HEK293T (cell line): ENCODE measurements at regions not wholly inside any gene's neighbourhood (a gene's known extent, or its start where the extent isn't known, plus 50 kb on each side); places are given as distances from the start of the nearest gene placed in this dataset.

Experiments
- CTCF ChIA-PET: fragments of 350-600 bp; formaldehyde crosslinking; extraction: SDS; loops from one replicate; lab custom pipeline; 2021; ENCODE audit warnings: antibody characterized with exemption, inconsistent platforms; lab: Yijun Ruan, JAX
- POLR2A ChIA-PET: fragments of 350-600 bp; formaldehyde crosslinking; extraction: SDS; loops from one replicate; lab custom pipeline; 2020; ENCODE audit warnings: antibody characterized with exemption, inconsistent platforms; lab: Yijun Ruan, JAX
- DNase-seq: peaks from one replicate; pipeline ENCODE4 v3.0.0; 2012; ENCODE audit warnings: mixed read lengths; ENCODE audit errors: extremely low spot score
- ARNT ChIP-seq: fragments of 450-650 bp; IDR thresholded peaks from 2 replicates; pipeline ENCODE4 v1.6.1; 2017; ENCODE audit warnings: mild to moderate bottlenecking
- BHLHE40 ChIP-seq: fragments of 450-650 bp; IDR thresholded peaks from 2 replicates; pipeline ENCODE4 v1.6.1; 2016; ENCODE audit warnings: mild to moderate bottlenecking, moderate library complexity, borderline replicate concordance
- CTBP1 ChIP-seq: fragments of 450-650 bp; IDR thresholded peaks from 2 replicates; pipeline ENCODE4 v1.6.1; 2016; ENCODE audit warnings: borderline replicate concordance
- ELF4 ChIP-seq: fragments of 450-650 bp; IDR thresholded peaks from 2 replicates; pipeline ENCODE4 v1.6.1; 2017; ENCODE audit warnings: antibody characterized with exemption
- FOXA1 ChIP-seq: fragments of 450-650 bp; IDR thresholded peaks from 2 replicates; pipeline ENCODE4 v1.6.1; 2016; ENCODE audit warnings: mild to moderate bottlenecking
- FOXK2 ChIP-seq: fragments of 450-650 bp; IDR thresholded peaks from 2 replicates; pipeline ENCODE4 v1.6.1; 2016; ENCODE audit warnings: mild to moderate bottlenecking
- FOXM1 ChIP-seq: fragments of 450-650 bp; IDR thresholded peaks from 2 replicates; pipeline ENCODE4 v1.6.1; 2017; ENCODE audit warnings: mild to moderate bottlenecking, borderline replicate concordance
- HDGF ChIP-seq: fragments of 450-650 bp; IDR thresholded peaks from 2 replicates; pipeline ENCODE4 v1.6.1; 2017; ENCODE audit warnings: antibody characterized with exemption, borderline replicate concordance
- L3MBTL2 ChIP-seq: fragments of 450-650 bp; conservative IDR thresholded peaks from 2 replicates; pipeline ENCODE4 v1.6.1; 2016; ENCODE audit warnings: mild to moderate bottlenecking
- LEF1 ChIP-seq: fragments of 450-650 bp; IDR thresholded peaks from 2 replicates; pipeline ENCODE4 v1.6.1; 2017; ENCODE audit warnings: mild to moderate bottlenecking, borderline replicate concordance
- NFRKB ChIP-seq: fragments of 450-650 bp; IDR thresholded peaks from 2 replicates; pipeline ENCODE4 v1.6.1; 2016; ENCODE audit warnings: mild to moderate bottlenecking, moderate library complexity
- PKNOX1 ChIP-seq: fragments of 450-650 bp; IDR thresholded peaks from 2 replicates; pipeline ENCODE4 v1.6.1; 2016
- SP1 ChIP-seq: fragments of 450-650 bp; IDR thresholded peaks from 2 replicates; pipeline ENCODE4 v1.6.1; 2017
- SUZ12 ChIP-seq: fragments of 450-650 bp; IDR thresholded peaks from 2 replicates; pipeline ENCODE4 v1.6.1; 2016; ENCODE audit warnings: mild to moderate bottlenecking
- TARDBP ChIP-seq: fragments of 450-650 bp; IDR thresholded peaks from 2 replicates; pipeline ENCODE4 v1.6.1; 2016
- ZNF384 ChIP-seq: fragments of 450-650 bp; IDR thresholded peaks from 2 replicates; pipeline ENCODE4 v1.6.1; 2016

- ChIA-PET POLR2A (no interaction called here), CTCF (no interaction called here)
- DNase-seq: no peak
- TF ChIP-seq FOXM1: no peak
- TF ChIP-seq PKNOX1: no peak
- no peak for TF ChIP-seq L3MBTL2
- TF ChIP-seq ZNF384: no peak
- no peak for TF ChIP-seq ELF4
- TF ChIP-seq CTBP1: no peak
- TF ChIP-seq ARNT: no peak
- TF ChIP-seq SUZ12: no peak
- TF ChIP-seq SP1: no peak
- TF ChIP-seq TARDBP: no peak
- no peak for TF ChIP-seq FOXA1
- no peak for TF ChIP-seq NFRKB
- no peak for TF ChIP-seq BHLHE40
- TF ChIP-seq HDGF: no peak
- TF ChIP-seq LEF1: no peak
- TF ChIP-seq FOXK2: no peak
Observed at GRCh38 chr7:73973091-73973490, 54.9 kb upstream of the ELN start.

GRCh38 chr7:73974101-73974947, 53.6 kb upstream of the ELN start:
- ChIA-PET POLR2A (no interaction called here), CTCF (no interaction called here)
- DNase-seq: no peak
- TF ChIP-seq FOXA1: no peak
- TF ChIP-seq ARNT: no peak
- no peak for TF ChIP-seq SUZ12
- no peak for TF ChIP-seq ELF4
- TF ChIP-seq NFRKB: no peak
- TF ChIP-seq ZNF384: no peak
- TF ChIP-seq FOXM1: no peak
- TF ChIP-seq LEF1: no peak
- no peak for TF ChIP-seq SP1
- TF ChIP-seq CTBP1: no peak
- TF ChIP-seq BHLHE40: no peak
- no peak for TF ChIP-seq HDGF
- no peak for TF ChIP-seq TARDBP
- no peak for TF ChIP-seq L3MBTL2
- TF ChIP-seq PKNOX1: no peak
- no peak for TF ChIP-seq FOXK2

- TF ChIP-seq TARDBP (no peak), FOXK2 (no peak), NFRKB (no peak), ARNT (no peak), BHLHE40 (no peak), CTBP1 (no peak), FOXA1 (no peak), FOXM1 (no peak), ELF4 (no peak), SP1 (no peak), SUZ12 (no peak), PKNOX1 (no peak), HDGF (no peak)
- ChIA-PET POLR2A (interaction anchor here (1.4 kb wide), 1 partner anchor 31 kb away, joined by 3 read pairs; no protein-coding TSS in a partner anchor), CTCF (no interaction called here)
- no peak for DNase-seq
Observed at GRCh38 chr7:73974948-73975926, 52.7 kb upstream of the ELN start.

- TF ChIP-seq CTBP1 (no peak), ARNT (no peak), NFRKB (no peak), BHLHE40 (no peak), ELF4 (no peak), FOXK2 (no peak), PKNOX1 (no peak), HDGF (no peak), LEF1 (no peak), FOXA1 (no peak)
- no peak for DNase-seq
- CTCF ChIA-PET: interaction anchor here (0.6 kb wide), 1 partner anchor 53 kb away, joined by 3 read pairs; no protein-coding TSS in a partner anchor
- POLR2A ChIA-PET: no interaction called here
Observed at GRCh38 chr7:73976761-73977618, 51.0 kb upstream of the ELN start.
